HG02623 (cell line): ENCODE measurements at regions not wholly inside any gene's neighbourhood (a gene's known extent, or its start where the extent isn't known, plus 50 kb on each side); places are given as distances from the start of the nearest gene placed in this dataset.

Experiments used
- ATAC-seq: cut with Tn5 transposase; IDR thresholded peaks from one replicate; pipeline ENCODE4 v1.9.1; 2021; ENCODE audit warnings: moderate library complexity; ENCODE audit not compliant: unreplicated experiment

GRCh38 chr1:163872067-163872466 lies 550.3 kb downstream of the NUF2 start:
- no peak for ATAC-seq

GRCh38 chr1:163874070-163874469 lies 552.3 kb downstream of the NUF2 start:
- ATAC-seq, result no peak

- ATAC-seq, result no peak
These were observed 553.6 kb downstream of the NUF2 start for GRCh38 chr1:163875200-163875926.

GRCh38 chr1:163875927-163876320 lies 554.2 kb downstream of the NUF2 start:
- no peak for ATAC-seq

- ATAC-seq, result no peak
These were observed 554.8 kb downstream of the NUF2 start for GRCh38 chr1:163876546-163876945.

- no peak for ATAC-seq
These were observed 555.3 kb downstream of the NUF2 start for GRCh38 chr1:163877016-163877415.

GRCh38 chr1:163885510-163885909 lies 563.8 kb downstream of the NUF2 start:
- ATAC-seq, result no peak

GRCh38 chr1:163896001-163896400 lies 574.2 kb downstream of the NUF2 start:
- ATAC-seq, result no peak

GRCh38 chr1:163897412-163898155 lies 575.8 kb downstream of the NUF2 start:
- no peak for ATAC-seq

- no peak for ATAC-seq
These were observed 584.5 kb downstream of the NUF2 start for GRCh38 chr1:163906283-163906682.

GRCh38 chr1:163912170-163912884 lies 590.6 kb downstream of the NUF2 start:
- ATAC-seq, result no peak

- peak; percentile 69 for ATAC-seq
These were observed 593.1 kb downstream of the NUF2 start for GRCh38 chr1:163914785-163915413.

- ATAC-seq, result peak; percentile 95
These were observed 601.0 kb downstream of the NUF2 start for GRCh38 chr1:163922743-163923201.

GRCh38 chr1:163924041-163924440 lies 602.3 kb downstream of the NUF2 start:
- ATAC-seq, result no peak

GRCh38 chr1:163927493-163927892 lies 605.7 kb downstream of the NUF2 start:
- ATAC-seq, result no peak

- ATAC-seq, result no peak
These were observed 606.3 kb downstream of the NUF2 start for GRCh38 chr1:163928069-163928468.

- ATAC-seq, result no peak
These were observed 606.9 kb downstream of the NUF2 start for GRCh38 chr1:163928651-163929050.

GRCh38 chr1:163932901-163933300 lies 611.1 kb downstream of the NUF2 start:
- no peak for ATAC-seq

- ATAC-seq, result no peak
These were observed 611.7 kb downstream of the NUF2 start for GRCh38 chr1:163933437-163933836.

GRCh38 chr1:163935738-163936374 lies 614.1 kb downstream of the NUF2 start:
- no peak for ATAC-seq

GRCh38 chr1:163959622-163960021 lies 599.4 kb upstream of the PBX1 start:
- ATAC-seq, result no peak
